HG02571 (cell line): ENCODE measurements at regions not wholly inside any gene's neighbourhood (a gene's known extent, or its start where the extent isn't known, plus 50 kb on each side); places are given as distances from the start of the nearest gene placed in this dataset.
"Not testable (repeated sequence)": the region's sequence is repeated elsewhere in the genome, so short reads cannot be mapped to it uniquely, and the experiment has no call there.

Source experiments
- ATAC-seq: cut with Tn5 transposase; IDR thresholded peaks from one replicate; pipeline ENCODE4 v1.9.1; 2021; ENCODE audit warnings: mild to moderate bottlenecking, moderate library complexity; ENCODE audit not compliant: unreplicated experiment

DNA sequence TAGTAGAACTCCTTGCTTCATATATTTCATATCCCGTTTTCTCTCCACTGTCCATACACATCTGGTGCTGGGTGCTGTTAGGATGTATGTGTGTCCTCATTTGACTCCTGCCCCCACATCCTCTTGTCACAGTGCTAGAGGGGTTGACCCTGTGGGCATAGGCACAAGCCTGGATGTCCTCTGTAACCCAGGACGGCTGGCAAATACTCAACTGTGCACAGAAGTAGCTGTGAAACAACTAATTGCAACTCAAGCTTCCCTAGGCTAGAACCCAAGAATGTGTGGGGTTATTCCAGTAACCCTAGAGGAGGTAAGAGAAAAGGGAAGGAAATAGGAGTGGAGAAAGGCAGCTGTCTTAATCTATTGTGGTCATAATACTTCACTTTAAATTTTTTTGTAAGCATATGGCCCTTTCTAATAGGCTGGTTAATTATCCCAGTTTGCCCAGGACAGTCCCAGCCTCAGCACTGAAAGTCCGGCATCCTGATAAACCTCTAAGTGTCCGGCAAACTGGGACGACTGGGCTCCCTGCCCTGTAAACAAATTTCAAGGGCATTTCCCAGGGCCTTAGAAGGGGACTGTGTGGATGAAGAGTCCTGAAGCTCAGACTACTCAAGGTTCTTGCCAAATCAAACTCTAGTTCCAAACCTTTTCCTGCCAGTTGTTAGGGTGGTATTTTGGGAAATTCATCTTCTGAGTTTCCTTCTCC, 283.2 kb upstream of the CELF2 start:
- ATAC-seq, result no peak

DNA sequence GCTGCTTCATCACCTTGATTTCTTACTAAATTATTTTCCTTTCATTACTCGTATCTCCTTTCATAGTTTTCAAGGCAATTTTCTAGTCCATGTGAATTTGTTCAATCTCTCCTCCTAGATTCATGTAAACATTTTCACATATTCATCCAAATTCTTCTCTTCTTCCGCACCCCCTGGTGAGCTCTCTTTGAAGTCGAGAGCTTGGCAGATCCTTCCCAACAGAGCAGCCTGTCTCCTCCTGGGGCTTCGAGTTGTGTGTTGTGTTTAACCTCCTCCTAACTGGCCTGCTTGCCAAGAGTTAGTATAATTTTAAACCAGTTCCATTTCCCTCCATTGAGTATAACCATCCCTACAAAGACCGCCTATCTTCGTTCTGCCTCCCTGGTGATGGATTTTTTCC, 272.4 kb upstream of the CELF2 start:
- ATAC-seq, result no peak

DNA sequence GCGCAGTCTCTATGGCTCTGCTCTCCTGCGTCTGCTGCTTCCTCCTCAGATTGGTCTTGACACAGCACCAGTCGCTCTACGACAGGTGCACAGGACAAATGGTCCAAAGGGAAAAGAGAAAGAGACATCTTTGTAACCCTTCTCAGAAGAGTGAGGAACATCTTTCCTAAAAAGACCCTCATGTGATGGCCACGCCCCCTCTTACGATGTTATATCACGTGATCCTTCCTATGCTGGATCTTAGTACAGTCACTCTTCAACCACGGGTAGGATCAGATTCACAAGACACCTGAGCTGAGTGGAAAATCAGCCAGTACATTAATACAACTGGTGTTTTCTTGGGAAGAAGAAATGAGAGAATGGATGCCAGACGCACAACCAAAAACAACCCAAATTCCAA, 262.2 kb upstream of the CELF2 start:
- ATAC-seq, result no peak

GRCh38 chr10:10758306-10758705, 259.4 kb upstream of the CELF2 start:
- no peak for ATAC-seq

GRCh38 chr10:10759806-10760205, 257.9 kb upstream of the CELF2 start:
- not testable (repeated sequence) for ATAC-seq

DNA sequence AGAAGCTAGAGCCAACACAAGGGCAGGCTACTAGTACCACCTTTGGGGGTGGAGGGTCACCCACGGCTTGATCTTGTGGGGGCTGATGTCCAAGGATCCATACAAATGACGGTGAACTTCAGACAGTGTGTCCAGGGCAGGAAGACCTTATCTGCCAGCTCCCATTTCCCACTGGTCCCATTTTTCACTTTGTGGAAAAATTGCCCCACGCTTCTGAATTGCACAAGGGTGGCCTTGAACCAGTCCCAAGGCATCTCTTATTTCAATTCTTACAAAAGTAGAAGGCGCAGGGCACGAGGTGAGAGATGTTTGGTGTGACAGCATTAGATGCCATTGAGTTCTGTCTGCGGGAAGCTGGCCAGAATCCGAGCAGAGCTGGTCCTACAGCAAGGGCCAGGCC, 252.7 kb upstream of the CELF2 start:
- no peak for ATAC-seq

DNA sequence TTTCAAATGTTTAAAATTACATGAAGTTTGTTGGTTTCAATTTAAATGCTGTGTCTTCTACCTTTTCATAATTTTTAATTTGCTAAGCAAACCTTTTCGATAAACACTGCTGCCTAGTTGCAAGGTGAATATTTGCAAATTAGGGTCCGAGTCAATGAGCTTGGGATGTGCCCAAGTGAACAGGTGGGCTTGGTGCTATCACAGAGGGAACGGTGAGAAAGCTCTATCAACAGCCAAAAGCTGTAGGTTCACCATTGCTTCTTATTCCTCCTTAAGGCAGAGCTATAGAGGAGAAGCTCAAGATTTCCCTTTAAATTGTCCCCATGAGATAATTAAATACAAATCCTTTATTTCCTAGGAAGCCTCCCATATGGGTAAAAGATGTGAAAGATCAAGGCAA, 245.3 kb upstream of the CELF2 start:
- ATAC-seq, result no peak

GRCh38 chr10:10772874-10773508, 244.7 kb upstream of the CELF2 start:
- ATAC-seq, result no peak

GRCh38 chr10:10774416-10774815, 243.3 kb upstream of the CELF2 start:
- ATAC-seq, result no peak

DNA sequence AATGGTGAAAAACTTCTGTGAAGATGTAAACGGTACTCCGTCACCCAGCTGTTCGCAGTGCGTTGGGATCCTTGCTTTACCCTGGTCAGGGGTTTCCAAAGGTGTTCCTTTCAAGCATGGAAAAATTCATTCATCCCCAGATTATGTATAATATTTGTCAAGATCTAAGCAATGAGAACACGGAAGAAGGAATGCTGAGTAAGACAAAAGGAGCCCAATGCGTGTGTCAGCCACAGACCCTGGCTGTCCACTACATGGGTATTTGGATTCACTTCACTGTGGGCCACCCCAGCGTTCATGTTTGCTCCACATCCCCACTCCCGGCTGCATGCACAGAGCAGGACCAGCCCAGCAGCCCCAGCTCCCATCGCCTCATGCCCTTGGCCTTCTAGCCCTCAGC, 241.3 kb upstream of the CELF2 start:
- no peak for ATAC-seq

- ATAC-seq, result no peak
Measured at GRCh38 chr10:10777279-10777678, 240.4 kb upstream of the CELF2 start.

DNA sequence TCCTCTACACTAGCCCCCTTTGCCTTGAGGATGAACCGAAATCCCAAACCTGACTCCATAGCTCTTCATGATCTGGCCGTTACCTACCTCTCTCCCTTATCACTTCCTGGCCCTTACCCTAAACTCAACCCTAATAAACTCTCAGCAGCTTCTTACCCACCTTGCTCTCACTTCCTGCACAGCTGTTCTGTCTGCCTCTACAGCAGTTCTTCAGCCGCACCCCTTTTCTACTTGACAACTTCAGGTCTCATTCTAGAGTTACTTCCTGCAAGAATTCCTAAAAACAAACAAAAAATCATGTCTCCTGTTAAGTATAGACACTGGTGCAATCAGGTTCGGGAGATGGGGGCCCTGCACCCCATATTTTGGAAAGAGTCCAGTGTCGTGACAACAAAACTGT, 239.9 kb upstream of the CELF2 start:
- ATAC-seq, result no peak

DNA sequence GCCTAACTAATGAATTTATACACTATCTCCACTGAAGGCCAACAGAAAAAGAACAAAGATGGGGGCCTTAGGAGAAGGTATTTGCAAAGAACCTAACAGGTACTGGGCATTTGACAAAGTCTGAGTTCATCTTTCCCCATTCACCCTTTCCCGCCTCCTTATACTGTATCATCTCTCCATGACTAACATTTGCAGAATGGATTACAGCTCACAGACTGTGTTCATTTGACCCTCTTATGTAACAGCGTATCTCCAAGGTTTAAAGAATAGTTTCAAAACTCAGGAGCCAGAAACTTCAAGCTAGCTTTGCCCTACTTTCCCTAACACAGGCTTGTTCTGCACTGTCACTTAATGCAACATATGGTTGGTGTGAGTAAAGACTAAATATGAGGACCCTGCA, 238.7 kb upstream of the CELF2 start:
- no peak for ATAC-seq

DNA sequence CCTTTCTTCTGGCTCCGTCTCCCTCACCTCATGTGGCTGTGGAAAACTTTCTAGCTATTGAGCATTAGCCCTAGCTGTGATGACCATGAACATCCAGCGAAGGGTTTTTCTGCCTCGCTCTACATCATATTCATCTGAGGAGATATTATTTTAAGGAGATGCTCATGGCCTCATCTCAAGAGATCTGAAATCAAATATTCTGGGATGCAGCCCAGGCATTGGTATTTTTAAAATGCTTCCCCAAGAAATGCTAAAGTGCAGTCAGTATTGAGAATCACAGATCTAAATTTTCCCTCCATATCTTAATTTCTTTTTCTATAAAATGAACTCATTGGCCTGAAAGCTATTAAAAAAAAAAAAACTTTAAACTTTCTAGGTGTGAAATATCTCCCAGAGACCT, 238.2 kb upstream of the CELF2 start:
- no peak for ATAC-seq

- no peak for ATAC-seq
Measured at GRCh38 chr10:10780746-10781145, 236.9 kb upstream of the CELF2 start.

DNA sequence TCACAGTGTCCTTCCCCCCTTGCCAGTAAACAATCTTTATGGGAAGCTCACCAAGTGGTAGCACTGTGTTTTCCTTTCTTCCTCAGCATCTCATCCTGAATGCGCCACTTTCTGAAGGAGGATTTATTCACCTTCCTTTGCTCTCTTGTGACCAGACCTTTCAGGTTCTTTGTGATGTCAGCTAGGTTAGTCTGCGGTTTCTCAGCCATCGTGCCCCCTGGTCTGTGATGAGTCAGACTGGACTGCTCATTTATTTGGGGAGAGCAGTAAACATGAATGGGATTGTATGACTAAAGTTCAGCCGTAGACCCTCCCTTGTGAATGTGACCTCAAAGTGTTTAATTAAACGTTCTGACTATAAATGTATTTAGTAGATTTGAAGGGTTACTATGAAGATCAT, 235.1 kb upstream of the CELF2 start:
- no peak for ATAC-seq

DNA sequence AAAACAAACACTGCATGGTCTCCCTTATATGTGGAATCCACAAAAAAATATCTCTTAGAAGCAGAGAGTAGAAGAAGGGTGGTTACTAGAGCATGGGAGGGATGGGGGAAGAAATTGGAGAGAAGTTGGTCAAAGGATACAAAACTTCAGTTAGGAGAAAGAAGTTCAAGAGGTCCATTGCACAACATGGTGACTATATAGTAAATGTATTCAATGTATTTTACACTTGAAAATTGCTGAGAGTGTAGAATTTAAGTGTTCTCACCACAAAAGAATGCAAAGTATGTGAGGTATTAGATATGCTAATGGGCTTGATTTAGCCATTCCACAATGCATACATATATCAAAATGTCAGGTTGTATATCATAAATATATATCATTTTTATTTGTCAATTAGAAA, 232.0 kb upstream of the CELF2 start:
- no peak for ATAC-seq

DNA sequence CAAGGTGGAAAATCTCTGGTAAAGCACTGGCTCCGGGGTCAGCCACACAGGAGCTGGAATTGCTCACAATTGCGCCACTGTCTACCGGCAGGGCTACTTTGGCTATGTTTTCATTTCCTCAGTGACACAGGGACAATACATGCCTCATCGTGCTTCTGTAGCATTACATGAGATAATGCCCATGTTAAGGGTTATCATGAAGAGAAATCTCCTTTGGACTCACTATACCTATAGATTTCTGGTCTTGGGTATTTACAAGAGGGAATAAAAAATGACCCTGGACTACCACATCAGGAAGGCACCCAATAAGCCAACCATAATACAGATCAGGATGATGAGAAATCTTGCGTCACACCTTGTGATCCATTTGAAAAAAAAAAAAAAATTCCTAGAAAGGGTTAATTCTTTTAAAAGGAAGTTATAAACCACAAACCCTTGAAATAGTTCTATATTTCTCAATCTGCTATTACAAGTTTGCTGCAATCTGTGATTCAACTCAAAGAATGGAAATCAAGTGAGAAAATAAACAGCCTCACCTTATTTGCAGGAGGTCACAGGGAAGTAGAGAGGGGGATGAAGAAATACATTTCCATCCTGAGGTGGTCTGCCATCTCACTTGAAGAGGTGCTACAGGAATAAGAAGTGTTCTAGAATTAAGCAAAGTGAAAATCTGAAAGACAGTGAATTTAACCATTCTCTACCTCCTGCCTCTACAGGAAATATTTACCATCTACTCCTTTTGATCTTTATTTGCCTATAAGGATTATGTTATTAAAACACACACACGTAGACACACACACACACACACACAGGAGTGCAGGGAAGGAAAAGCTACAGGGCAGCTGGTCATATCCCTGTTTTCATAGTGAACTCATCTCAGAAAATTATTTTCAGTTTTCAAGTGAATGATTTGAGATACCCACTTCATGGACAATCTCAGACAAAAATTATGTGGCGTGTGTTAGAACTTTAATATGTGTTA, 231.3 kb upstream of the CELF2 start:
- no peak for ATAC-seq

DNA sequence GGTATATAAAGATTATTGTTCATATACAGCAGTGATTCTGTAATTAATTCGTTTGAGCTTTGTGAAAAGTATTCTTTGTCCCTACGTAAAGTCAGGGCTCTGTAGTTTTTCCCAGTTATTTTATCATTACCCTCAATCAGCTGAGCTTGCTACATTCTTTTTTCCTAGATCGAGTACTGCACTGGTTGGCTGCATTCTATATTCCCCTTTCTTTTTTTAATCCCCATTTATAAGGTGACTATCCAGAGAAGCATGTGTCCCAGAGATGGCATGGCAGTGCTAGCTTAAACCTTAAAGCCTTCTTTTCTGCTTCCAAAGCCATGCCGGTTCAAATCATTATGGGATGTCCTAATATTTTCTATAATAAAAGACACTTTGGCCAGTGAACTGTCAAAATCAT, 230.1 kb upstream of the CELF2 start:
- ATAC-seq, result no peak

DNA sequence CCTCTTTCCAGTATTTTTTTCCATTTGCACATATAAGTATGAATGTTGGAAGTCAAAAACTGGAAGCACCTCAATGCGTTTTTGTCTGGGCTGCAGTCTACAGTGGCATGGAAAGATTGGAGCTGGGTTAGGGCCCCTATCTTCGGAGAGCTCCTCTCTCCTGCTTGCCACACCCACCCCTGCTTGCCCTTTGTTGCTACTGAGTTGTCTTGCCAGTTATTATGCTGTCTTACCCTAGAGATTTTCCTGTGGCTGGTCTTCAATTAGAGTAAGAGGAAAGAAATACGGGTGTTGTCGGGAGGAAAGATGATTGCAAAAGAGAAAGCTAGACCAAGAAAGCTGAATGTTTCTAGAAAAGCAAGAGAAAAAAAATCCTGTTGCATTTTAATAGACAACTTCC, 228.9 kb upstream of the CELF2 start:
- ATAC-seq, result no peak

- ATAC-seq, result no peak
Measured at GRCh38 chr10:10791869-10792268, 225.8 kb upstream of the CELF2 start.

DNA sequence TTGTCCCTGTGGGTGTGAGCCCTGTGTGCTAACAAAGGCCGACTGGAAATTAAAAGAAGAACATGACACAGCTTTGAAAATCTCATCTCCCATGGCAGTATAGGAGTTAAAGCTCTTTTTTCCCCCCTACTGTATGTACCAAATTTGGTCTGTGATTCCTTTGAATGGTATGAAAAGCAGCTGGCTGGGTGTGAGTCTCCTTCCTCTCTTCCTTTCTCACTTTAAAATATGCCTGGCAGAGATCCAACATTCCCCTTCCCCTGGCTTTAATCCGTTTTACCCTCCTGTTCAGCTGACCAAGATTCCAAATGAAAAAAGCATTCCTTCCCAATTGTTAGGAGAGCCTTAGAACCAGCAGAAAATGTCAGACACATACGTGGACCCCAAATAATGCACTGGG, 225.0 kb upstream of the CELF2 start:
- no peak for ATAC-seq
